ENCODE measurements at regions not wholly inside any gene's neighbourhood (a gene's known extent, or its start where the extent isn't known, plus 50 kb on each side); places are given as distances from the start of the nearest gene placed in this dataset.

- TF ChIP-seq FOXP2 (optimal IDR thresholded peaks at IDR 0.05; ENCODE audit: borderline replicate concordance, extremely low read depth, extremely low read length, insufficient read depth): no peak
- no peak for TF ChIP-seq REST (IDR thresholded peaks at IDR 0.05; ENCODE audit: insufficient read depth in 1 of 2, low read depth in 2 of 2, low read length in 2 of 2)
- TF ChIP-seq SIN3A (IDR thresholded peaks at IDR 0.05; ENCODE audit: borderline replicate concordance, insufficient read depth, low read length): no peak
- TF ChIP-seq TAF1 (IDR thresholded peaks at IDR 0.05; ENCODE audit: borderline replicate concordance, insufficient read depth, low read length): no peak
- TF ChIP-seq POLR2AphosphoS5 (IDR thresholded peaks at IDR 0.05; ENCODE audit: low read depth, low read length): no peak
These were observed 106.3 kb upstream of the ADAMTS18 start for GRCh38 chr16:77541165-77541564.

GRCh38 chr16:77548151-77548550 is 113.3 kb upstream of the ADAMTS18 start:
- TF ChIP-seq FOXP2 (optimal IDR thresholded peaks at IDR 0.05; ENCODE audit: borderline replicate concordance, extremely low read depth, extremely low read length, insufficient read depth) (no peak), SIN3A (IDR thresholded peaks at IDR 0.05; ENCODE audit: borderline replicate concordance, insufficient read depth, low read length) (no peak), TAF1 (IDR thresholded peaks at IDR 0.05; ENCODE audit: borderline replicate concordance, insufficient read depth, low read length) (no peak), POLR2AphosphoS5 (IDR thresholded peaks at IDR 0.05; ENCODE audit: low read depth, low read length) (no peak), REST (IDR thresholded peaks at IDR 0.05; ENCODE audit: insufficient read depth in 1 of 2, low read depth in 2 of 2, low read length in 2 of 2) (no peak)

- TF ChIP-seq FOXP2 (optimal IDR thresholded peaks at IDR 0.05; ENCODE audit: borderline replicate concordance, extremely low read depth, extremely low read length, insufficient read depth) (no peak), REST (IDR thresholded peaks at IDR 0.05; ENCODE audit: insufficient read depth in 1 of 2, low read depth in 2 of 2, low read length in 2 of 2) (no peak), POLR2AphosphoS5 (IDR thresholded peaks at IDR 0.05; ENCODE audit: low read depth, low read length) (no peak), TAF1 (IDR thresholded peaks at IDR 0.05; ENCODE audit: borderline replicate concordance, insufficient read depth, low read length) (no peak), SIN3A (IDR thresholded peaks at IDR 0.05; ENCODE audit: borderline replicate concordance, insufficient read depth, low read length) (no peak)
These were observed 113.9 kb upstream of the ADAMTS18 start for GRCh38 chr16:77548766-77549165.

GRCh38 chr16:77549876-77550275 is 115.0 kb upstream of the ADAMTS18 start:
- TF ChIP-seq FOXP2 (optimal IDR thresholded peaks at IDR 0.05; ENCODE audit: borderline replicate concordance, extremely low read depth, extremely low read length, insufficient read depth) (no peak), POLR2AphosphoS5 (IDR thresholded peaks at IDR 0.05; ENCODE audit: low read depth, low read length) (no peak), SIN3A (IDR thresholded peaks at IDR 0.05; ENCODE audit: borderline replicate concordance, insufficient read depth, low read length) (no peak), TAF1 (IDR thresholded peaks at IDR 0.05; ENCODE audit: borderline replicate concordance, insufficient read depth, low read length) (no peak), REST (IDR thresholded peaks at IDR 0.05; ENCODE audit: insufficient read depth in 1 of 2, low read depth in 2 of 2, low read length in 2 of 2) (no peak)

GRCh38 chr16:77551357-77551756 is 116.5 kb upstream of the ADAMTS18 start:
- no peak for TF ChIP-seq POLR2AphosphoS5 (IDR thresholded peaks at IDR 0.05; ENCODE audit: low read depth, low read length)
